ENCODE measurements at regions not wholly inside any gene's neighbourhood (a gene's known extent, or its start where the extent isn't known, plus 50 kb on each side); places are given as distances from the start of the nearest gene placed in this dataset.

DNA sequence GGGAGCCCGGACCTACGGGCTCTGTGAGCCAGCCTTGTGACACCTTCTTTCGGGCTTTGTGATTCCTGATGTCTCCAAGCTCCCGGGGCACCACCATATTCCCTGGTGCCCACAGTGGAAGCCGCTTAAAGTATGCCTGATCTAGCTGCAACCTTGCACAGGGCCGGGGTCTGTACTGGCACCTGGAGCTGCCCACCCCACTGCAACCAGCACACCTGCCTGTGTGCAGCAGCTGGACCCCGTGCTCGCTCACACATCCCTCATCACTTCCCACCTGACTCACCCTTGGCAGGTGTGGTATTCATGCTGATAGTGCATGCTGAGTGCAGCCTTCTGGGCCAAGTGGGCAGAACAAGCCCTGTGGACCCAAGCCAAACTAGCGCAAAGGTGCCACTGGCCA is 1981.1 kb upstream of the PCDH20 start:
- TF ChIP-seq, protein P1, sequence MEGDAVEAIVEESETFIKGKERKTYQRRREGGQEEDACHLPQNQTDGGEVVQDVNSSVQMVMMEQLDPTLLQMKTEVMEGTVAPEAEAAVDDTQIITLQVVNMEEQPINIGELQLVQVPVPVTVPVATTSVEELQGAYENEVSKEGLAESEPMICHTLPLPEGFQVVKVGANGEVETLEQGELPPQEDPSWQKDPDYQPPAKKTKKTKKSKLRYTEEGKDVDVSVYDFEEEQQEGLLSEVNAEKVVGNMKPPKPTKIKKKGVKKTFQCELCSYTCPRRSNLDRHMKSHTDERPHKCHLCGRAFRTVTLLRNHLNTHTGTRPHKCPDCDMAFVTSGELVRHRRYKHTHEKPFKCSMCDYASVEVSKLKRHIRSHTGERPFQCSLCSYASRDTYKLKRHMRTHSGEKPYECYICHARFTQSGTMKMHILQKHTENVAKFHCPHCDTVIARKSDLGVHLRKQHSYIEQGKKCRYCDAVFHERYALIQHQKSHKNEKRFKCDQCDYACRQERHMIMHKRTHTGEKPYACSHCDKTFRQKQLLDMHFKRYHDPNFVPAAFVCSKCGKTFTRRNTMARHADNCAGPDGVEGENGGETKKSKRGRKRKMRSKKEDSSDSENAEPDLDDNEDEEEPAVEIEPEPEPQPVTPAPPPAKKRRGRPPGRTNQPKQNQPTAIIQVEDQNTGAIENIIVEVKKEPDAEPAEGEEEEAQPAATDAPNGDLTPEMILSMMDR (IDR thresholded peaks at IDR 0.05; ENCODE audit: poor library complexity): no peak
- no peak for TF ChIP-seq EZH2phosphoT487 (IDR thresholded peaks at IDR 0.05; ENCODE audit: low read depth, severe bottlenecking, unreplicated experiment)

Measured in hepatocyte (in vitro differentiated cells).